ENCODE measurements at regions not wholly inside any gene's neighbourhood (a gene's known extent, or its start where the extent isn't known, plus 50 kb on each side); places are given as distances from the start of the nearest gene placed in this dataset.

DNA sequence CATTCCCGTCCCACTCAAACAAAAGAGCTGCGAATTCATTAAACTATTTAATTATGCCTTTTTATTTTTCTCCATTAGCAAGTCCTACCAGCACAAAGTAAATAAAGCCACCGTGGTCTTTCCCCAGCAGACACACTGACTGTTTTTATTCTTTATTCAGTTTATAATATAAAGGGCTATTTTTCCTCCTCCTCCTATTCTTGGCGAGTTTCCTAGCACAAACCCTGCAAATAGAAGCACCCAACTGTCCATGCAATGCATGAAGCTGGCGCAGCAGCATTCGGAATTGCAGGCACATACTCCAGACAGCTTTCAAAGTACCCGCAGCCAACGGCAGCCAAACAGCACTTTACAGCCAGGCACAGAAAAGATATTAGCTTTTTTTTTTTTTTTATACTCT, 583.4 kb upstream of the PSMD7 start:
- no peak for DNase-seq (ENCODE audit: low spot score)

DNA sequence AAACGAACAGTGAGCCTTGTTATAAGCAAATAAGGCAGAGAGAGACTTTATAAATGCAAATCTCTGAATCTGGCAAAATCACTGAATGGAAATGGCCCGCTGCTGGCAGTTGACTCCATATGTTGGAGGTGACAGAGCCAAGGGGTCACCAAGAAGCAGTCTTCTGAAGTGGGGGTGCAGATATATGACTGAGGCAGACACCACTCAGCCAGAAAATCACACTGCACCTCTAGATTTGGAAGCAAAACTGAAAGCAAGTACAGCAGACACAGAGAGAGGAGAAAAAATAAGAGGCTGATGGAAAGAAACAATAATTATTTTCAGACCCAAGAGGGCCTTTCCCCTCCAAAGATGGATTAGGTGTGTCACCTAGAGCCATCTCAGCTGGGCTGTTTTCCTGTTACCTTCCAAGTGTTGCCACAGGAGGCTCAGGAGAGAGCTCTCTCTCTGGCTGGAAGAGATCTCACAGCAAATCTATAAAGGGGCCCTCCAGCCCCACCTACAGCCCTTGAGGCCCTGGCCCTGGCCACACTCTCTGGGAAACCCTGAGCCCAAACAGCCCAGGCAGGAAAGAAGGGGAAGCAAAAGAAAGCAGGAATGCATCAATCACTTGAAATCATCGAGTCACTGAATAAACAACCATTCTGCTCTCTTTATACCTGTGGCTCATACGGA, 585.1 kb upstream of the PSMD7 start:
- DNase-seq (ENCODE audit: low spot score): no peak

DNA sequence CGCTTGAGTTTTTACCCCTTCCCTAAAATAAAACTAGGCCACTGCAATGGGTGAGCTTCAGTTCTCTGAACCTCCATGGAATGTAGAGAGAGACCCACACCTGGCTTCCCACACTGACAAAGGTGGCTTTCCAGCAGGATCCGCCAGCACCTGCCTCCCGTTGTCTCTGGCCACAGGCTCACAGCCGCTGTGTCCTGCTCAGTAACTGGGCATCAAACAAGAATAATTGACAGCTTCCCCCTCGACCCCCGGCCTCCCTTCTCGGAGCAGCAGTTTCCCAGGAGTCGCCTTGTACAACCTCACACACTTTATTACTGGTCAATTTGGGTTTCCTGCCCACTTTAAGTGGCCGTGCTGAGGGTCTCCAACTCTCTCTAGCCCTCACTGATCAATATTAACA, 586.1 kb upstream of the PSMD7 start:
- no peak for DNase-seq (ENCODE audit: low spot score)

DNA sequence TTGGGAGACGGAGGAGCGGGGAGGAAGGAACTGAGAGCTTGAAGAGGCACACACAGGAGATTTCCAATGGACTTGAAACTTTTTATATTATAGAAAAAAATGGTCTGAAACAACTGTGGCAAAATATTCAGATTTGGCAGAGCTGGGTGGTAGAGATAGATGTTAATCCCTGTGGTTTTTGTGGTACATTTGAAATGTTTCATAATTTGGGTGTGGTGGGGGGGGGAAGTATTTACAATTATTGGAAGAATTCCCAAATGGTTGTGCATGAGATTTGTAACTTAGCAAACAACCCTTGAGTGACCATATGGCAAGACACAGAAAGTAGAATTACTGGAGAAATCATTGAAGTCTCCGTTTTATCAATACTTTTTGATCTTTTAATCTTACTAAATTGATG, 588.8 kb upstream of the PSMD7 start:
- no peak for DNase-seq (ENCODE audit: low spot score)

DNA sequence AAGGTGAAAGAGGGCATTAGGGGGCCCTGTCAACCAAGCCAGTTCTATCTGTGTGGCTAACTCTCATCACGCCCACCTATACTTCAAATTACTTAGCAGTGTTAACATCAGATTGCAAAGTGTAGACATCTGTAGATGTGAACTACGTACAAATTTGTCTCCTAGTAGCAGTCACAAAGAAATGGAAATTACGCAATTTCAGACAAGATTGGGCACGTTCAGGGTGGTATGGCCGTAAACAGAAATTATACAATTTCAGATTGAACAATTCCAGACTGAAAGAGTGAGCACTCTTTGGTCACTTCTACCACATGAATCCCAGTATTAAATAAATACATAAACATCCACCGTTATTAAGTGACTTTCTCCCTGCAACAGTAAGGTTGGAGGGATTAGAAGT, 592.7 kb upstream of the PSMD7 start:
- no peak for DNase-seq (ENCODE audit: low spot score)

DNA sequence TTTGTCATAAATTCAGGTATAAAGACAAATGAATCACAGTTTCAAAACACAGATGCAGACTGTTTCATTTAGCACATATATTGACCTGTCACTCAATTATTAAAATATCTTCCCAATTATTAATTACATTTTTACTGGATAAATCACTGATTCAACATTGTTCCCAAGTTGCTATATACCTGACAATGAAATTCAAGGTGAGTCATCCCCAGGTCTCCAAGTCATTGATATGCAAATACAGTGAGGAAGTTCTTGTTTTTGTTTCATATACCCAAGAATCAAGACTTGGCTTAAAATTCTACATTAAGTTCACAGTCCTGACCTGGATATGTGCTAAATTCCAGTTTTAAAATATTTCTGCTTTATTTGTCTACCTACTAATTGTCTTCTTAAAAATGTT, 599.3 kb upstream of the PSMD7 start:
- DNase-seq (ENCODE audit: low spot score): no peak

DNA sequence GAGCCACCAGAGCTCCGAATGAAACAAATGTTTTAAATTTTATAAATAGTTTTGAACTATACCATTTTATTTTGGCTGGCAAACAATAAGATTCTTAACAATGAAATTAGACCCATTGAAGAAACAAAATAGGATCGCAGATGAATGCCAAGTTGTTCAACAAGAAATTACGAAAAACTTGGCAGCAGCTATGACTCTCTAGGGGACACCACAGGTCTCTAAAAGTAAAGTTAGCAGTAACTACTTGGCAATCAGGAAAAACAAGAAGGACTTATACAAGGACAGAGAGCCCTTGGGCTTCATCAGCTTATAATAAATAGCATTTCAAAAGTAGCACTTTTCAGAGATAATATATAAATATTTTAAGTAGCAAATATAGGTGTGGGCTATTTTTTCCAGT, 603.8 kb upstream of the PSMD7 start:
- DNase-seq (ENCODE audit: low spot score): no peak

DNA sequence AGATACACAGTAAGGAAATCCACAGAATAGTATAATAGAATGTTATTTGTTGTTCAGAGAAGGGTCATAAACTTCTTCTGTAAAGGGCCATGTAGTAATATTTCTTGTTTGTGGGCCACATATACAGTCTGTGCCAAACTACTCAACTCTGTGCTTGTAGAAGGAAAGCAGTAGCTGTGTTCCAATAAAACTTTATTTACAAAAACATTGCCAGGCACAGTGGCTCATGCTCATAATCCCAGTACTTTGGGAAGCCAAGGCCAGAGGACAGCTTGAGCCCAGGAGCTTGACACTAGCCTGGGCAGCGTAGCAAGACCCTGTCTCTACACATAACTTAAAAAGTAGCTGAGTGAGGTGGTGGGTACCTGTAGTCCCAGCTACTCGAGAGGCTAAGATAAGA, 612.8 kb upstream of the PSMD7 start:
- DNase-seq (ENCODE audit: low spot score): no peak

DNA sequence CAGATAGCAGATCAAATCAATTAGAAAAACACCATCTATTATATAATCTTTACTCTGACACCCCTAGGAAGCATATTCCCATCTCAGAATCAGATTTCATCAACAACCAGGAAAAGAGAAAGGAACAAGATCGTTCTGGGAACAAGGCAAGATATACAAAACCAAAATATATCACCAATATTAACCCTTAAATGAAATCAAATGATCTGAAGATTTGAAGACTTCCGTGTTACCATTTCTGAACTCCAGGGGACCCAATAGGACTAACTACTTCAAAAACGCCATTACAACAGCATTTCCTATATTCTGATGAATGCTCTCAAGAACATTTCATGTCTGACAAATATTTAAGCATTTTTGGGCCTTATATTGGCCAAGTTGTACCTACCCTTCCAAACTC, 624.2 kb upstream of the ZFHX3 start:
- DNase-seq (ENCODE audit: low spot score): no peak

DNA sequence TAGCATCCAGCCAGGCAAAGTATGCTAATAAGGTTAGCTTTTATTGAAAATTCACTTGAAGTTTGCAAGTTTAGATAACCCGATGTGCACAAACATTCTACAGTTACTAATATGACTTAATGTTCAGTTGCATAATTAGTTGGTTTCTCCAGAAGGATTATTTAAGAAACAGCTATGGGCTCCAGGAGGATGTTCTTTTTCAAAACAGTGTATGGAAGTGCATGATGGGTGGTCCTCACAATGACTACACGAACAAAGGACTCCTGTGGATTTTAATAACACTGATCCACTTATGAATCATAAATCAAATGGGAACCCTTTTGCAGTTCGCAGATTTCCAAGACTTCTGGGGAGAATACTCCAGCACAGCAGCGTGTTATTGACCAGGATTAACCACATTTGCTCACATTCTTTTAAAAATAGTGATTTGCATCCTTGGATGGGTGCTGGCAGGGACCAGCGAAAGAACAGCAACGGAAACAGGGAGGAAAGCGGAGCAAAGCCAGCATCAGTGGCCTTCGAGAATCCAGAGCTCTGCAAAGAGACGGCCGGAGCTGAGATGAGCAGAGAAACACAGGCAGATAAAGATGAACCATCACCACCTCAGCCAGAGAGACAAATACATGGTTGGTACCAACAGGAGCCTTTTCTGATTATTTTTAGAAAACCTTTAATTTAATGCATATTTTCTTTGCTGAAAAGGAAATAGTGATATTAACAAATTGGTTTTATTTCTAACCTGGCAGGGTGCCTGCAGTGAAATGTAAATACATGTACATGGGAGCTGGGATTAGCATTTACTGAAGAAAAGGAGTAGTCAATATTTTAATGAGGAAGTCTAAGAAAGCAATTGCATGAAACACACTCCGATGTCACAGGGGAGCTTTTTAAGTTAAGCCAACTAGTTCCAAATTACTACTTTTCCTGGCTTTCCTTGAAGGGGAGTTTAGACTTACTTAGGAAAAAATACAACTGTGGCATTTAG, 623.2 kb upstream of the ZFHX3 start:
- DNase-seq (ENCODE audit: low spot score): no peak

DNA sequence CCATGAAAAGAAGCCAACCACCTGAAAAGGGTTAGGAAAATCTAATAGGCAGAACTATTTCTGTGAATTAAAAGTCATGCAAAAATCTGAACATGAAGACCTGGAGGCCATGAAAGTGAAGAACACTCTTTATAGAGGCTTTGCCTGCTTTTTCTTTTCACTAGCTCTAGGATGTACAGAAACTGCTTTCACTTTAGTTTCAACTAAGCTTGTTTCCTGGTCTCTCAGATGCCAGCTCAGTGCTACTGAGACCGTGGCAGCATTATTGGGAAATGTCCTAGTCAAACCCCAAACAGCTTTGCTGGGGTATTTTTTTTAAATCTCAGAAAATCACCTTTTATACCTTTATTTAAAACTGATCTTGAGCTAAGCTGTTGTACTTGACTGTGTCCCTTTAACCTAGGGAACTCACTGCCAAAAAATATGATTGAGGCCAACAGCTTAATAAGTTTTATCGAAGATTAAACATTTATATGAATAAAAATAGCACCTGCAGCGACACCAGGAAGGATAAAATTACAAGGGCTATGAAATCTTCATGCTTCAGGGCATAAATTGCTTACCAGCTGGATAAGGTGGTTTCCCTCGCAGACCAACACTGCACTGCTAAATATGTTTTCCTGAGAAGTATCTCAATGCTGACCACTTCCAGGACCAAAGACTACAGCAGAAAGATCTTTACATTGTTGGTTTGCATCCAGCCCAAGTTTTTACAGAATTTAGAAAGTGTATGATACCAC, 621.8 kb upstream of the ZFHX3 start:
- no peak for DNase-seq (ENCODE audit: low spot score)

DNA sequence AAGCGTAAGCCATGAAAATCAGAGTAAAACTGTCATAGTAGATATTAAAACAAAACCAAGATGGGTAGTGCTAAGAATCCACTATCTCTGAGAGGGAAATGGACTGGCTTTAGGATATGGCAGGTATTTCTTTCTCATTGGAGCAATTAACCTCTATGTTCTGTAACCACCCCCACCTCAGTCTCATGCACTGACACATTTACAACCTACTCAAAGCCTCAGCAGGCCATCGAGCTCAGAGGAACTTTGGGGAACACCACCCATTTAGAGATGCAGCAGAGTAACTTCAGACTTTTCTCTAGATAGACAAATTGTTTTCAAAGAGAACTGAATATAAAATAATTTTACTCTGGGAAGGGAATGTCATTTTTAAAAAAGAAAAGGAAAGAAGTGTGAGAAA, 615.8 kb upstream of the ZFHX3 start:
- DNase-seq (ENCODE audit: low spot score): no peak

DNA sequence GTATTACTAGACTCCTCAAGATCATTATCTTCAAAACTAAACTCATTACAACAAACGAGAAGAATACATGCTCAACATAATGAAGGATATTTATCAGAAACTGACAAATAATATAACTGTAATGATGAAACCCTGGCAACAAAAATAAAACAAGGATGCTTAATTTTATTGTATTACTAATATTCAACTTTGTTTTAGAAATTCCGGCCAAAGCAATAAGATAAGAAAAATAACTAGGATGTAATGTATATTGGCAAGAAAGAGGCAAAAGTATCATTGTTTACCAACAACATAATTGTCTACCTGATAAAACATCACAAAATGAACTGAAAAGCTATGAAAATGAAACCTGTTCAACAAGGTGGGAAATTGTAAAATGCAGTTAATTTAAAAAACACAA, 588.3 kb upstream of the ZFHX3 start:
- no peak for DNase-seq (ENCODE audit: low spot score)

DNA sequence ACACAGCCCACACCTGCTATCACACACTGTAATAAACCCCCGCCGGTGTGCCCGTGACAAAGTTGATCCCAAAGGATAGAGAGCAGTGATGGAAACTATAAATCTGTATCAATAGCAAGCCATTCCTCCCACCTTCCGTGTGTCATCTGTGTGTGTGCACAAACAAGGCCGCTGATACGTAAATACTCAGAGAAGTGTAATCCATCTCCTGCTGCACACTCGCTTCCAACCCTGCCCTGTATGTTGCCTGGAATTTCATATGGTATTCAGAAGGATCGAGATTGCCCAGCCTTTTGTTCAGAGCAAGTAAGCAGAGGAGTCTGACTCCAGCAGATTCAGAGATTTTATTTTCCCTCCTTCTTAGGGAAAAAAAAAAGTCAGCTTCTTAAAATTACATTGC, 581.1 kb upstream of the ZFHX3 start:
- no peak for DNase-seq (ENCODE audit: low spot score)

DNA sequence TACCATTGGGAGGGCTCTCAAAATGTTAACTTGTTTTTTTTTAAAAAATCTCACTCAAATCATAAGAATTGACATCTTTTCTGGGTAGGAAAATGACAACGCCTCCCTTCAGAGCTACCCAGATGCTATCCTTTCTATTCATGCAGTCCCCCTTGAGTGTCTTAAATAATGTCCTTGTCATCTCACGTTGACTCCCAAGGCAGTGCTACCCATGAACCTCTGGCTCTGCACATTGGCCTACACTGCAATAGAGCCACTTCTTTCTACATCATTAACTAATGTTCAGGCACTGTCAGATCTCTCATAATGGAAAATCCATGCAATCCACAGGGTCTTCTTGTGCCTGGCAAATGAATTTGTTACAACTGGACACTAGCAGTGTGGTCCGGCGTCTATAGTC, 569.8 kb upstream of the ZFHX3 start:
- DNase-seq (ENCODE audit: low spot score): no peak

DNA sequence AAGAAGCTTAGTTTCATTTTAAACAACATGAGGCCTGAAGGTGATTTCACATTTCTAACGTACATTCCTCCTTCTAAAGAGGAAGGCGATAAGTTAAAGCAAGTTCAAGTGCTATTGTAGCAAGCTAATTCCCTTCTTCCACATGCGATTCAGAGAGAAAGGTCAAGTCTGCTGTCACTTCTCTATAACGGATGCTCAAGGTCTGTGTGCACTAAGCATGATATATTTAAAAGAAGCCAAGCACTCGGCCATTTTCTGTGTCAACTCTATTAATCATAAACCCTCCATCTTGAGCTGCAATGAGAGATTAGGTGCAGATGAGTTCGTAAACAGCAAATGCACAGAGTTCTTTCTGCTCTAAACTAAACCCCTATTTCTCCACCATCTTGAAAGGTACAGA, 568.8 kb upstream of the ZFHX3 start:
- no peak for DNase-seq (ENCODE audit: low spot score)

DNA sequence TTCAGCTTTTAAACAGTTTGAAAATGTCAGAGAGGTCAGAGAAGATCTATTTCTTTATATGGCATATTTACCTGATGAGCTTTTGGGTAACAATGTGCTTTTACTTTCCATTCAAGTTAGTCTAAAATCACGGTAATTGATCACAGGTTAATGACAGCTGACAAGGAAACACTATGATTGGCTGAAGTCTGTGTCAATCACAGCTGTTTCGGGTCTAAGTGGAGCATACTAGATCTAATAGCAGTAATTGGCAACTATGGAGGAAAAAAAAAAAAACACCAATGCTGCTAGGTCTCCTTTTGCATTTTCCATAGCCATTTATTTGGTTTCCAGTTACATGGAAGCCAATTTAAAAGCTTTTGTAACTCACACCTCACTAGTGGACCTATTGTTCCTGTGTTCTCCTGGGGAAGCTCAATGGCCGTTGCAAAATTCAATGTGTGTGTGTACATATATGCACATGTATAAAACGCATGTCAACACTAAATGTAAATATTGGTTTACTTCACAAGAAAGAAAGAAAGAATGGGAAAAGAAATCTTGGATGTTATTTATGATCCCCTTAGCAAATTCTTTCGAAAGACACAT, 568.3 kb upstream of the ZFHX3 start:
- no peak for DNase-seq (ENCODE audit: low spot score)

DNA sequence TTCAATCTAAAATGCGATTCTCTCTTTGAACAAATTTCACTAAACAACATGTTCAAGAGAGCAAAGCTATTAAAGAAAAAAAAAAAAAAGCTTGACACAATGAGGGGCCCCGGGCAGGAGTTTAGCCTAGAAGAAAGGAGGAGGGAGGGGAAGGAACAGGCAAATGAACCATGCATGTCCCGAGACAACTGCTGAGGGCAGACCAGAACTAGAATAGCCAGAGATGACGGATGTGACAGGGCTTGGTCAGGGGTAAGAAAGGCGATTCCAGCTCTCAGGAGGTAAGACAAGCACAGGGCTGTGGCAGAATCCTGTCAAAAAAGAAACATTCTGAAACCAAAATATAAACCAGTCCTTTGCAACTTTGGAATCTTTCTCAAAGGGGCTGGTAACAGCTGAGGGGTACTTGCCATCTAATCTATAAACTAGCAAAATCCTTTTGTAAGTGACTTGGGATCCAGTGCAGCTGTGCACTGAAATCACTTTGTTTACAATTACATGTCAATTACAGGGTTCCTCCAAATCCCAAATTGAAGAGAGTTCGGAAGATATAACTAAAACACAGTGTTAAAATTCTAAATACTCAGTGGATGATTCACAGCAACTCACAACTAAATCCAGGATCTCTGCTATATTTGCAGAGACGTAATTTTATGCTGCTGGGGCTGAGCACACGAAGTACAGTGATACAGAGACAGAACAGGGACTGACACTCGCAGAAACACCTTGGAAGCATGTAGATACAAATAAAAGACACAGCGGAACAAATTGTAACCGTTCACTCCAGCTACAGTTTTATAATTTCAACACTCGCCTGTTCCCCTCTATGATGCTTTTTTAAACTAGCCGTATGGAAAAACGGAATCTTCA, 567.4 kb upstream of the ZFHX3 start:
- DNase-seq (ENCODE audit: low spot score): no peak

DNA sequence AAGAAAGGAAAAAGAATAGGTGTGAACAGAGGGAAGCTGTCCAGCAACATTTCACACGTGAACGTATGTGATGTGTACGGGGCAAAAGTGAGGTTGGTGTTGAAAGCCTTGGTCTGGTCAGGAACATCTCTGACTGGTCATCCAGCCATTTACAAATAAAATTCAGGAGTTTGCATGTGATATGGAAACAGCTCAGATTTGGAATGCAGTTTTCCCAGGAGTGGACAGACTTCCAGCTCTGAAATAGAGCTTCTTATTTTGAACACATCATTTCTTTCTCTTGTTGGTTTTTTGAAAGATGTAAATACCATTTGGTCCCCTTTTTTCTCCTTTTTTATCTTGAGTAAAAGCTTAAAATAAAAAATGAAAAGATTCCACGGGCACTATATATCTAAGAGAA, 566.2 kb upstream of the ZFHX3 start:
- DNase-seq (ENCODE audit: low spot score): no peak

DNA sequence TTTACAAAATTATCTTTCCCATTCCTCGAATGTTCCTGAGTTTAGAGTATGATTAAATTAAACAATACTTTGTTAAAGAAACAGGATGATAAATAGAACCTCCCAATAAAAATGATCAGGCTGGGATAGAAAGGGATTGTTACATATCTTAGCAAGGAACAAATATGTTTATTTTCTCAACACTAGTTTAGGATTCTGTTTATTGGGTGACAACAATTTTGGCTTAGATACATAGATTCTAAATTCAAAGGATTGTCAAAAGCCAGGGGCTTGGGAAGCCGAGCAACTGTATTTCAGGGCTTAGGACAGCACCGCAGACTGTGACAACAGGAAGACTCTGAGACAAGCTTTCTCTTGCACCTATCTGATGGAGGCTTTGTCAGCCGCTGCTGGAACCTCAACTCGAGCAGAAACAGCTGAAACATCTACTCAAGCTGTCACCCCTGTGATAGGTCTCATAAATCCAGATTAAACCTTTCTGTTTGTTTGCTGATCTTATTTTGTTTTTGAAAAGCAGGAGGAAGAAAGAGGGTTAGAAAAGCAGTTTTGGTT, 562.8 kb upstream of the ZFHX3 start:
- DNase-seq (ENCODE audit: low spot score): no peak
